ENCODE measurements at regions not wholly inside any gene's neighbourhood (a gene's known extent, or its start where the extent isn't known, plus 50 kb on each side); places are given as distances from the start of the nearest gene placed in this dataset.

- Histone ChIP-seq H3K27ac (ENCODE audit: low read depth, low read length, poor library complexity, severe bottlenecking) (no peak overlapping the region), H3K4me1 (ENCODE audit: insufficient read depth, low read length, poor library complexity, severe bottlenecking) (no peaks in the 10 kb centered on the region), H3K4me3 (ENCODE audit: low read depth, low read length, poor library complexity, severe bottlenecking) (no peak overlapping the region), H3K36me3 (ENCODE audit: insufficient read depth, low read length, poor library complexity, severe bottlenecking) (no peaks in the 10 kb centered on the region), H3K9me3 (ENCODE audit: low read depth, low read length, poor library complexity, severe bottlenecking) (no peaks in the 10 kb centered on the region), H3K27me3 (replicated peaks; ENCODE audit: insufficient read depth, low read depth, low read length, poor library complexity) (no peaks in the 10 kb centered on the region)
- intact Hi-C loops (cut with micrococcal nuclease; ENCODE audit: unreplicated experiment): no loop called here
- CTCF ChIA-PET: no interaction called here
- DNase-seq (ENCODE audit: low spot score): no peak
- POLR2A ChIA-PET (ENCODE audit: low non-redundant PET): no interaction called here
- no TSS peak for BruUV-seq (replicated peaks)
- TF ChIP-seq EZH2 (IDR thresholded peaks at IDR 0.05; ENCODE audit: borderline replicate concordance, low read depth, low read length, poor library complexity, severe bottlenecking): no peak
- TF ChIP-seq CTCF (conservative IDR thresholded peaks at IDR 0.05; ENCODE audit: low read depth, low read length): no peak
Observed at GRCh38 chrX:117570160-117570559, 546.5 kb downstream of the KLHL13 start.

- Histone ChIP-seq H3K36me3 (ENCODE audit: insufficient read depth, low read length, poor library complexity, severe bottlenecking) (no peaks in the 10 kb centered on the region), H3K4me1 (ENCODE audit: insufficient read depth, low read length, poor library complexity, severe bottlenecking) (no peaks in the 10 kb centered on the region), H3K27ac (ENCODE audit: low read depth, low read length, poor library complexity, severe bottlenecking) (no peak overlapping the region), H3K9me3 (ENCODE audit: low read depth, low read length, poor library complexity, severe bottlenecking) (no peaks in the 10 kb centered on the region), H3K4me3 (ENCODE audit: low read depth, low read length, poor library complexity, severe bottlenecking) (no peak overlapping the region), H3K27me3 (replicated peaks; ENCODE audit: insufficient read depth, low read depth, low read length, poor library complexity) (no peaks in the 10 kb centered on the region)
- ChIA-PET POLR2A (ENCODE audit: low non-redundant PET) (no interaction called here), CTCF (no interaction called here)
- TF ChIP-seq CTCF (conservative IDR thresholded peaks at IDR 0.05; ENCODE audit: low read depth, low read length): no peak
- TF ChIP-seq EZH2 (IDR thresholded peaks at IDR 0.05; ENCODE audit: borderline replicate concordance, low read depth, low read length, poor library complexity, severe bottlenecking): no peak
- BruUV-seq (replicated peaks): no TSS peak
- no peak for DNase-seq (ENCODE audit: low spot score)
- intact Hi-C loops (cut with micrococcal nuclease; ENCODE audit: unreplicated experiment): no loop called here
Observed at GRCh38 chrX:117568238-117568637, 548.4 kb downstream of the KLHL13 start.

- TF ChIP-seq CTCF (conservative IDR thresholded peaks at IDR 0.05; ENCODE audit: low read depth, low read length): no peak
- TF ChIP-seq EZH2 (IDR thresholded peaks at IDR 0.05; ENCODE audit: borderline replicate concordance, low read depth, low read length, poor library complexity, severe bottlenecking): no peak
- no peaks in the 10 kb centered on the region for H3K36me3 ChIP-seq (ENCODE audit: insufficient read depth, low read length, poor library complexity, severe bottlenecking)
- no peak overlapping the region for H3K4me3 ChIP-seq (ENCODE audit: low read depth, low read length, poor library complexity, severe bottlenecking)
- ChIA-PET POLR2A (ENCODE audit: low non-redundant PET) (no interaction called here), CTCF (no interaction called here)
- intact Hi-C loops (cut with micrococcal nuclease; ENCODE audit: unreplicated experiment): no loop called here
- no peaks in the 10 kb centered on the region for H3K9me3 ChIP-seq (ENCODE audit: low read depth, low read length, poor library complexity, severe bottlenecking)
- no peak overlapping the region for H3K27ac ChIP-seq (ENCODE audit: low read depth, low read length, poor library complexity, severe bottlenecking)
- DNase-seq (ENCODE audit: low spot score): no peak
- H3K27me3 ChIP-seq (replicated peaks; ENCODE audit: insufficient read depth, low read depth, low read length, poor library complexity): no peaks in the 10 kb centered on the region
- no peaks in the 10 kb centered on the region for H3K4me1 ChIP-seq (ENCODE audit: insufficient read depth, low read length, poor library complexity, severe bottlenecking)
- no TSS peak for BruUV-seq (replicated peaks)
Observed at GRCh38 chrX:117543885-117544284, 572.7 kb downstream of the KLHL13 start.

All from A673 (cell line).